ENCODE measurements at regions not wholly inside any gene's neighbourhood (a gene's known extent, or its start where the extent isn't known, plus 50 kb on each side); places are given as distances from the start of the nearest gene placed in this dataset.

- Mint-ChIP-seq H3K27ac (no peak overlapping the region), H3K36me3 (peaks cover 25% of the 10 kb centered on the region), H3K9me3 (peaks cover 26 to 30% of the 10 kb centered on the region in 2 donors), H3K4me1 (no peaks in the 10 kb centered on the region), H3K4me3 (no peak overlapping the region), H3K27me3 (ENCODE audit: low read depth in 2 of 2) (no peaks in the 10 kb centered on the region)
- 97% methylated on average over 2 of the region's 2 CpGs for WGBS (ENCODE audit: insufficient coverage)
- TF ChIP-seq CTCF (IDR thresholded peaks at IDR 0.05), result no peak
- Histone ChIP-seq H3K27me3 (ENCODE audit: control insufficient read depth, insufficient read depth, low read length) (no peaks in the 10 kb centered on the region), H3K4me1 (ENCODE audit: control insufficient read depth, insufficient read depth, low read length) (no peaks in the 10 kb centered on the region), H3K27ac (ENCODE audit: low read length) (no peak overlapping the region), H3K9me3 (ENCODE audit: control insufficient read depth, insufficient read depth, low read length) (peaks cover 14% of the 10 kb centered on the region), H3K4me3 (ENCODE audit: low read length) (no peak overlapping the region), H3K36me3 (ENCODE audit: control insufficient read depth, insufficient read depth, low read length) (no peaks in the 10 kb centered on the region)
- intact Hi-C loops (cut with micrococcal nuclease), result no loop called here
- ATAC-seq (no peak), DNase-seq (no peak)
Observed at GRCh38 chr9:31774571-31774970, 609.9 kb upstream of the ACO1 start.

- DNase-seq (no peak), ATAC-seq (no peak)
- Mint-ChIP-seq H3K4me1 (no peaks in the 10 kb centered on the region), H3K9me3 (peaks cover 20 to 30% of the 10 kb centered on the region in 2 donors), H3K4me3 (no peak overlapping the region), H3K27me3 (ENCODE audit: low read depth in 2 of 2) (no peaks in the 10 kb centered on the region), H3K36me3 (peaks cover 34% of the 10 kb centered on the region), H3K27ac (no peak overlapping the region)
- Histone ChIP-seq H3K4me3 (ENCODE audit: low read length) (no peak overlapping the region), H3K4me1 (ENCODE audit: control insufficient read depth, insufficient read depth, low read length) (no peaks in the 10 kb centered on the region), H3K27ac (ENCODE audit: low read length) (no peak overlapping the region), H3K36me3 (ENCODE audit: control insufficient read depth, insufficient read depth, low read length) (no peaks in the 10 kb centered on the region), H3K9me3 (ENCODE audit: control insufficient read depth, insufficient read depth, low read length) (peaks cover 15% of the 10 kb centered on the region), H3K27me3 (ENCODE audit: control insufficient read depth, insufficient read depth, low read length) (no peaks in the 10 kb centered on the region)
- 13% methylated on average over 2 of the region's 3 CpGs for WGBS (ENCODE audit: insufficient coverage)
- intact Hi-C loops (cut with micrococcal nuclease), result no loop called here
- TF ChIP-seq CTCF (IDR thresholded peaks at IDR 0.05), result no peak
Observed at GRCh38 chr9:31776471-31776870, 608.0 kb upstream of the ACO1 start.

GRCh38 chr9:31783491-31783890 lies 601.0 kb upstream of the ACO1 start:
- no peaks in the 10 kb centered on the region for H3K4me1 ChIP-seq (ENCODE audit: control insufficient read depth, insufficient read depth, low read length)
- WGBS (ENCODE audit: insufficient coverage), result 33% methylated on average over 1 of the region's 2 CpGs
- Mint-ChIP-seq H3K27ac (no peak overlapping the region), H3K36me3 (peaks cover 30% of the 10 kb centered on the region), H3K4me1 (no peaks in the 10 kb centered on the region), H3K9me3 (peaks cover 14 to 21% of the 10 kb centered on the region in 2 donors), H3K27me3 (ENCODE audit: low read depth in 2 of 2) (no peaks in the 10 kb centered on the region), H3K4me3 (no peak overlapping the region)
- peaks cover 6% of the 10 kb centered on the region for H3K9me3 ChIP-seq (ENCODE audit: control insufficient read depth, insufficient read depth, low read length)
- H3K4me3 ChIP-seq (ENCODE audit: low read length), result no peak overlapping the region
- H3K36me3 ChIP-seq (ENCODE audit: control insufficient read depth, insufficient read depth, low read length), result no peaks in the 10 kb centered on the region
- intact Hi-C loops (cut with micrococcal nuclease), result no loop called here
- ATAC-seq (peak in 1 of 3 donors; percentile 59), DNase-seq (no peak)
- no peak overlapping the region for H3K27ac ChIP-seq (ENCODE audit: low read length)
- TF ChIP-seq CTCF (IDR thresholded peaks at IDR 0.05), result no peak
- no peaks in the 10 kb centered on the region for H3K27me3 ChIP-seq (ENCODE audit: control insufficient read depth, insufficient read depth, low read length)

- no peaks in the 10 kb centered on the region for H3K9me3 ChIP-seq (ENCODE audit: control insufficient read depth, insufficient read depth, low read length)
- no peaks in the 10 kb centered on the region for H3K4me1 ChIP-seq (ENCODE audit: control insufficient read depth, insufficient read depth, low read length)
Observed at GRCh38 chr9:31790720-31791119, 593.7 kb upstream of the ACO1 start.

More at GRCh38 chr9:31790720-31791119, 593.7 kb upstream of the ACO1 start:
- Histone ChIP-seq H3K36me3 (ENCODE audit: control insufficient read depth, insufficient read depth, low read length) (no peaks in the 10 kb centered on the region), H3K27ac (ENCODE audit: low read length) (no peak overlapping the region), H3K27me3 (ENCODE audit: control insufficient read depth, insufficient read depth, low read length) (no peaks in the 10 kb centered on the region), H3K4me3 (ENCODE audit: low read length) (no peak overlapping the region)
- intact Hi-C loops (cut with micrococcal nuclease), result no loop called here
- H3K9me3 Mint-ChIP-seq, result peaks cover 9% of the 10 kb centered on the region in 2 donors
- H3K27ac Mint-ChIP-seq, result no peak overlapping the region
- no peak overlapping the region for H3K4me3 Mint-ChIP-seq
- no peaks in the 10 kb centered on the region for H3K4me1 Mint-ChIP-seq
- no peaks in the 10 kb centered on the region for H3K36me3 Mint-ChIP-seq
- no peak for TF ChIP-seq CTCF (IDR thresholded peaks at IDR 0.05)
- DNase-seq (no peak), ATAC-seq (no peak)
- H3K27me3 Mint-ChIP-seq (ENCODE audit: low read depth in 2 of 2), result no peaks in the 10 kb centered on the region
- 85% methylated on average over 8 of the region's 8 CpGs for WGBS (ENCODE audit: insufficient coverage)
